Esophagus muscularis mucosa (tissue), 4 donors: ENCODE measurements at regions not wholly inside any gene's neighbourhood (a gene's known extent, or its start where the extent isn't known, plus 50 kb on each side); places are given as distances from the start of the nearest gene placed in this dataset.
A peak's percentile ranks its signal among the peaks of the same experiment; 100 is the strongest.

Experiments
- DNase-seq: peaks from one replicate; pipeline ENCODE4 v3.0.0-alpha.2; 2017; ENCODE audit errors: extremely low spot score
- H3K27ac ChIP-seq, 4 donors: fragments of 200-600 bp; sonication (generic); replicated peaks in 1 of 4; 1 replicate in 3 of 4; 2 replicates in 1 of 4; pipeline ENCODE4 v1.5.1; 2016 to 2019; ENCODE audit warnings: mild to moderate bottlenecking in 1 of 4
- H3K27me3 ChIP-seq, 4 donors: fragments of 200-600 bp; sonication (generic); one replicate each; pipeline versions ENCODE4 v1.5.1 to v1.6.0; 2016 to 2019
- H3K36me3 ChIP-seq, 4 donors: fragments of 200-600 bp; sonication (generic); one replicate each; pipeline ENCODE4 v1.5.1; 2016 to 2019
- H3K4me1 ChIP-seq, 4 donors: fragments of 200-600 bp; sonication (generic); one replicate each; pipeline ENCODE4 v1.5.1; 2016 to 2019
- H3K4me3 ChIP-seq, 4 donors: fragments of 200-600 bp; sonication (generic); 1 replicate in 2 of 4; 2 replicates in 2 of 4; pipeline ENCODE4 v1.5.1; 2016 to 2019; ENCODE audit warnings: mild to moderate bottlenecking in 4 of 4, moderate library complexity in 1 of 4
- H3K9me3 ChIP-seq, 4 donors: fragments of 200-600 bp; sonication (generic); 1 replicate in 3 of 4; 2 replicates in 1 of 4; pipeline ENCODE4 v1.5.1; 2016 to 2019
- EP300 ChIP-seq: sonication (generic); formaldehyde crosslinking; IDR thresholded peaks from one replicate; pipeline ENCODE4 v1.6.1; 2017; ENCODE audit warnings: antibody characterized with exemption
- POLR2A ChIP-seq: fragments of 450-650 bp; IDR thresholded peaks from one replicate; pipeline ENCODE4 v1.6.1; 2017; ENCODE audit warnings: antibody characterized with exemption, moderate library complexity, mild to moderate bottlenecking, low read depth
- POLR2AphosphoS5 ChIP-seq, 2 donors: sonication (generic); formaldehyde crosslinking; IDR thresholded peaks; one replicate each; pipeline ENCODE4 v1.6.1; 2017; ENCODE audit warnings: antibody characterized with exemption in 2 of 2
- WGBS: methylation state at CpG from one replicate; pipeline ENCODE4 v1.1.5; 2018; 5-methylcytosine and 5-hydroxymethylcytosine counted together
- intact Hi-C: fragments of 100-400 bp; cut with DNase I; formaldehyde crosslinking; loops from one replicate; pipeline ENCODE4 v1.15.1; 2023
- TF ChIP-seq, protein P1 (sequence below), 3 experiments: fragments of 200-600 bp in 2 of 3; fragments of 450-650 bp in 1 of 3; sonication (generic) in 2 of 3; IDR thresholded peaks; one replicate each; pipeline ENCODE4 v1.5.1; 2017 to 2019; ENCODE audit warnings: antibody characterized with exemption in 3 of 3, mild to moderate bottlenecking in 2 of 3, moderate library complexity in 1 of 3

DNA sequence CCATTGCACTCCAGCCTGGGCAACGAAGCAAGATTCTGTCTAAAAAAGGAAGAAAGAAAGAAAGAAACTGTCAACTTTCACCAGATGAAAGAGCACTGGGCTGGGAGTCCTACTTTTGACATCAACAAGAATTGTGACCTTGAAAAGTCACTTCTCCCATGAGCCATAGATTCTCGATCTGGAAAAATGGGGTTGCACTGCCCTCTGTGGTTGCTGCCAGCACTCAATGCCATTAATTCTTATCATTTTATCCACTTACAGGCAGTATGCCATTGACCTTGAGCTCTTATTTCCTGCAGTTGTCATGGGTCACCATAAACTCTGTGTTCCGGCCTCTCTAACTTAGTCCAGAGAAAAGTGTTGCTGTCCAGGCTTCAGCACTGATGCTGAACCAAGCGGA, 137.2 kb downstream of the NOC3L start:
- DNase-seq, result no peak
- Histone ChIP-seq H3K4me3 (no peak overlapping the region), H3K4me1 (peaks cover 5 to 30% (median 20%) of the 10 kb centered on the region in 4 donors), H3K27me3 (no peaks in the 10 kb centered on the region), H3K9me3 (no peaks in the 10 kb centered on the region), H3K36me3 (peaks cover 0 to 12% (median 2%) of the 10 kb centered on the region in 4 donors), H3K27ac (peak overlapping the region in 1 of 4 donors; percentile 7)
- TF ChIP-seq POLR2AphosphoS5 (IDR thresholded peaks at IDR 0.05), result no peak
- TF ChIP-seq, protein P1, sequence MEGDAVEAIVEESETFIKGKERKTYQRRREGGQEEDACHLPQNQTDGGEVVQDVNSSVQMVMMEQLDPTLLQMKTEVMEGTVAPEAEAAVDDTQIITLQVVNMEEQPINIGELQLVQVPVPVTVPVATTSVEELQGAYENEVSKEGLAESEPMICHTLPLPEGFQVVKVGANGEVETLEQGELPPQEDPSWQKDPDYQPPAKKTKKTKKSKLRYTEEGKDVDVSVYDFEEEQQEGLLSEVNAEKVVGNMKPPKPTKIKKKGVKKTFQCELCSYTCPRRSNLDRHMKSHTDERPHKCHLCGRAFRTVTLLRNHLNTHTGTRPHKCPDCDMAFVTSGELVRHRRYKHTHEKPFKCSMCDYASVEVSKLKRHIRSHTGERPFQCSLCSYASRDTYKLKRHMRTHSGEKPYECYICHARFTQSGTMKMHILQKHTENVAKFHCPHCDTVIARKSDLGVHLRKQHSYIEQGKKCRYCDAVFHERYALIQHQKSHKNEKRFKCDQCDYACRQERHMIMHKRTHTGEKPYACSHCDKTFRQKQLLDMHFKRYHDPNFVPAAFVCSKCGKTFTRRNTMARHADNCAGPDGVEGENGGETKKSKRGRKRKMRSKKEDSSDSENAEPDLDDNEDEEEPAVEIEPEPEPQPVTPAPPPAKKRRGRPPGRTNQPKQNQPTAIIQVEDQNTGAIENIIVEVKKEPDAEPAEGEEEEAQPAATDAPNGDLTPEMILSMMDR (IDR thresholded peaks at IDR 0.05), result peak in 2 of 3 experiments; percentile 13 to 20
- intact Hi-C loops, result no loop called here
- 75% methylated on average over 4 of the region's 4 CpGs for WGBS

DNA sequence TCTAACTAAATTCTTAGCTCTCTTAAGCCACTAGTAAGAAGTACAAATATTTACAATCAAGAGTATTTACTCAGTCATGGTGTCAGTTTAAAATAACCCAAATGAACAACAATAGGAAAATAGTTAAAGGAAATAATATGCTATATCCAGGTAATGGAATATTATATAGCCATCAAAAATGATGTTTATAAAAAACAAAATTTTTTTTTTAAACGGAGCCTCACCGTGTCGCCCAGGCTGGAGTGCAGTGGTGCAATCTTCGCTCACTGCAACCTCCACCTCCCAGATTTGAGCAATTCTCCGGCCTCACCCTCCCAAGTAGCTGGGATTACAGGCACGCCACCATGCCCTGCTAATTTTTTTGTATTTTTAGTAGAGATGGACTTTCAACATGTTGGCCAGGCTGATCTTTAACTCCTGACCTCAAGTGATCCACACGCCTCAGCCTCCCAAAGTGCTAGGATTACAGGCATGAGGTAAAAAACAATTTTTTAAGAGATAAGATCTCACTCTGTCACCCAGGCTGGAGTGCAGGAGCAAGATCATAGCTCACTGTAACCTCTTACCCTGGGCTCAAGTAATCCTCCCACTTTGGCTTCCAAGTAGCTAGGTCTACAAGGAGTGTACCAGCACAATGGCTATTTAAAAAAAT, 132.5 kb downstream of the NOC3L start:
- Histone ChIP-seq H3K27ac (no peak overlapping the region), H3K36me3 (peaks cover 0 to 21% (median 2%) of the 10 kb centered on the region in 4 donors), H3K27me3 (no peaks in the 10 kb centered on the region), H3K4me1 (peaks cover 0 to 10% (median 8%) of the 10 kb centered on the region in 4 donors), H3K9me3 (no peaks in the 10 kb centered on the region), H3K4me3 (no peak overlapping the region)
- DNase-seq, result no peak
- TF ChIP-seq, protein P1 (IDR thresholded peaks at IDR 0.05), result no peak
- TF ChIP-seq EP300 (no peak), POLR2A (no peak), POLR2AphosphoS5 (IDR thresholded peaks at IDR 0.05) (no peak)
- WGBS, result 92% methylated on average over 7 of the region's 7 CpGs
- intact Hi-C loops, result no loop called here

DNA sequence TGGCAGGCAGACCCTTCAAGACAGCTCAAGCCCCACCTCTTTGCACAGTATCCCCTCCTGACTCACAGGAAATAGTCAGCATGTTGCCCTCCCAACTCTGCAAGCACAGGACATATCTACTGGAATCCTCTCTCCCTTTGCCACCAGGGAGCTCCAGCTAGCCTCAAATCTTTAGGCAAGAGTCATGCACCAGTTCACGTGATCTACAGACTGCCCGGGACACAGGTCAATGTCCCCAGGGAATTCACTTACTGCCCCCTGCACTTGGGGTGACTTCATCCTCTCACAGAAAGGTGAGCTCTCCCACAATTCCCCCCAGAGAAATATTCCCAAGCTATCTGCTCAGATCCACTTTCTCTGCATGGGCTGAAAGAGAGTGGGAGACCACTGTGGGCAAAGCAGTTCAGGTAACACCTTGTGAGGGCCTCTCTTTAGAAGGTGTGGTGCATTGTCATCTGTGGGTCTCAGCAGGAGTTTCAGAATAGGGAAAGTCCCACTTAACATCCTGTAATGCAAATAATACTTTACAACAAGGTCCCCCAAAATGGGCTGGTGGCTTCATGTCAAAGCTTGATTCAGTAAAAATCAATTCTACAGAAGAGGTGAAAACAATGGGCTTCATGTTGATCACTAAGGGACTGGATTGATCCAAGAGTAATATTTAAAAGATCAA, 129.9 kb downstream of the NOC3L start:
- H3K4me1 ChIP-seq, result no peaks in the 10 kb centered on the region
- no peak for DNase-seq
- 91% methylated on average over 2 of the region's 2 CpGs for WGBS
- intact Hi-C loops, result no loop called here
- no peak for TF ChIP-seq EP300
- TF ChIP-seq, protein P1 (IDR thresholded peaks at IDR 0.05), result no peak
- TF ChIP-seq POLR2A, result no peak
- no peak for TF ChIP-seq POLR2AphosphoS5 (IDR thresholded peaks at IDR 0.05)
- H3K36me3 ChIP-seq, result peaks cover 0 to 17% (median 0%) of the 10 kb centered on the region in 4 donors
- no peak overlapping the region for H3K27ac ChIP-seq
- H3K4me3 ChIP-seq, result no peak overlapping the region
- H3K27me3 ChIP-seq, result no peaks in the 10 kb centered on the region
- H3K9me3 ChIP-seq, result no peaks in the 10 kb centered on the region

DNA sequence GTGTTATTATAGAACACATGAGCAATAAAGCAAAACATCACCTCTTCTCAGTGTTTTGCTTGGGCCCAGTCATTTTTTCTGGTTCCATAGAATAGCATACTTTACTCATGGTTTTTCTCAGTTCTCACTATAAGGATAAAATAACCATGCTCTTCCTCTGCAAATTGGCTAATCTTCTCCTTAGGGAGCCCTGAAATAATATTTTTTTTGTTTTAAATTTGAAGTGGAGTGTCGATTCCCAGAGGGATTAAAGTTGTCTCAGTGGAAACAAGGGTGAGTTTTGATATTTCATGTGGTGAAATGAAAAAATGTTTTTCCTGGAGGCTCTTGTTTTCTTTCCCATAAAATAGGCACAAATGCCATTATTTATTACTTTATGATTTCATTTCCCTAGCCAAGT, 127.3 kb downstream of the NOC3L start:
- 74% methylated on average over 1 of the region's 1 CpG for WGBS

More for the DNA sequence above, 127.3 kb downstream of the NOC3L start:
- TF ChIP-seq, protein P1 (IDR thresholded peaks at IDR 0.05), result no peak
- TF ChIP-seq POLR2A, result no peak
- TF ChIP-seq POLR2AphosphoS5 (IDR thresholded peaks at IDR 0.05), result no peak
- no peak for DNase-seq
- Histone ChIP-seq H3K9me3 (no peaks in the 10 kb centered on the region), H3K36me3 (peaks cover 0 to 23% (median 0%) of the 10 kb centered on the region in 4 donors), H3K4me1 (no peaks in the 10 kb centered on the region), H3K27ac (no peak overlapping the region), H3K27me3 (no peaks in the 10 kb centered on the region), H3K4me3 (no peak overlapping the region)
- intact Hi-C loops, result no loop called here
